MG63 (cell line): ENCODE measurements at regions not wholly inside any gene's neighbourhood (a gene's known extent, or its start where the extent isn't known, plus 50 kb on each side); places are given as distances from the start of the nearest gene placed in this dataset.
A peak's percentile ranks its signal among the peaks of the same experiment; 100 is the strongest.

Experiments used
- DNase-seq: peaks from one replicate; pipeline ENCODE4 v3.0.0-alpha.2; 2020
- H3K27me3 ChIP-seq: fragments of 250-450 bp; sonication (Bioruptor Pico); 2 replicates; pipeline ENCODE4 v1.5.1; 2020; ENCODE audit warnings: mild to moderate bottlenecking, moderate library complexity
- H3K36me3 ChIP-seq: fragments of 250-450 bp; sonication (Bioruptor Pico); 2 replicates; pipeline ENCODE4 v1.5.1; 2020; ENCODE audit warnings: mild to moderate bottlenecking, moderate library complexity
- H3K4me3 ChIP-seq: fragments of 250-450 bp; sonication (Bioruptor Pico); 2 replicates; pipeline ENCODE4 v1.5.1; 2020; ENCODE audit warnings: mild to moderate bottlenecking, moderate library complexity
- H3K9me3 ChIP-seq: fragments of 250-450 bp; sonication (Bioruptor Pico); 2 replicates; pipeline ENCODE4 v1.5.1; 2020; ENCODE audit warnings: mild to moderate bottlenecking, moderate library complexity

GRCh38 chr12:124423761-124424515, 129.0 kb downstream of the RFLNA start:
- no peaks in the 10 kb centered on the region for H3K9me3 ChIP-seq
- DNase-seq, result no peak
- H3K36me3 ChIP-seq, result peaks cover 54% of the 10 kb centered on the region
- no peak overlapping the region for H3K4me3 ChIP-seq
- no peaks in the 10 kb centered on the region for H3K27me3 ChIP-seq

GRCh38 chr12:124422570-124423523, 128.0 kb downstream of the RFLNA start:
- Histone ChIP-seq H3K36me3 (peaks cover 61% of the 10 kb centered on the region), H3K9me3 (no peaks in the 10 kb centered on the region), H3K27me3 (no peaks in the 10 kb centered on the region), H3K4me3 (peak overlapping the region; percentile 12)
- DNase-seq, result peak; percentile 98

- no peaks in the 10 kb centered on the region for H3K27me3 ChIP-seq
- H3K4me3 ChIP-seq, result peak overlapping the region; percentile 12
- no peak for DNase-seq
- H3K36me3 ChIP-seq, result peaks cover 64% of the 10 kb centered on the region
- no peaks in the 10 kb centered on the region for H3K9me3 ChIP-seq
Observed at GRCh38 chr12:124422142-124422569, 127.3 kb downstream of the RFLNA start.

- Histone ChIP-seq H3K36me3 (peaks cover 61% of the 10 kb centered on the region), H3K27me3 (no peaks in the 10 kb centered on the region), H3K4me3 (no peak overlapping the region), H3K9me3 (no peaks in the 10 kb centered on the region)
- DNase-seq, result no peak
Observed at GRCh38 chr12:124420996-124421674, 126.2 kb downstream of the RFLNA start.

GRCh38 chr12:124420041-124420995, 125.4 kb downstream of the RFLNA start:
- H3K27me3 ChIP-seq, result no peaks in the 10 kb centered on the region
- H3K36me3 ChIP-seq, result peaks cover 57% of the 10 kb centered on the region
- no peaks in the 10 kb centered on the region for H3K9me3 ChIP-seq
- H3K4me3 ChIP-seq, result no peak overlapping the region
- no peak for DNase-seq

GRCh38 chr12:124419292-124420040, 124.6 kb downstream of the RFLNA start:
- DNase-seq, result no peak
- Histone ChIP-seq H3K27me3 (no peaks in the 10 kb centered on the region), H3K36me3 (peaks cover 58% of the 10 kb centered on the region), H3K9me3 (no peaks in the 10 kb centered on the region), H3K4me3 (no peak overlapping the region)

GRCh38 chr12:124418791-124419190, 123.9 kb downstream of the RFLNA start:
- Histone ChIP-seq H3K9me3 (no peaks in the 10 kb centered on the region), H3K36me3 (peaks cover 59% of the 10 kb centered on the region), H3K27me3 (no peaks in the 10 kb centered on the region), H3K4me3 (no peak overlapping the region)
- no peak for DNase-seq

- Histone ChIP-seq H3K27me3 (no peaks in the 10 kb centered on the region), H3K9me3 (no peaks in the 10 kb centered on the region), H3K36me3 (peaks cover 56% of the 10 kb centered on the region), H3K4me3 (no peak overlapping the region)
- DNase-seq, result no peak
Observed at GRCh38 chr12:124418156-124418555, 123.3 kb downstream of the RFLNA start.

- H3K36me3 ChIP-seq, result peaks cover 61% of the 10 kb centered on the region
- no peaks in the 10 kb centered on the region for H3K27me3 ChIP-seq
- H3K4me3 ChIP-seq, result no peak overlapping the region
- DNase-seq, result no peak
- no peaks in the 10 kb centered on the region for H3K9me3 ChIP-seq
Observed at GRCh38 chr12:124416516-124417395, 121.9 kb downstream of the RFLNA start.

GRCh38 chr12:124415064-124415463, 120.2 kb downstream of the RFLNA start:
- Histone ChIP-seq H3K9me3 (no peaks in the 10 kb centered on the region), H3K36me3 (peaks cover 50% of the 10 kb centered on the region), H3K4me3 (no peak overlapping the region), H3K27me3 (no peaks in the 10 kb centered on the region)
- no peak for DNase-seq

GRCh38 chr12:124413915-124414314, 119.0 kb downstream of the RFLNA start:
- Histone ChIP-seq H3K9me3 (no peaks in the 10 kb centered on the region), H3K4me3 (no peak overlapping the region), H3K36me3 (peaks cover 50% of the 10 kb centered on the region), H3K27me3 (no peaks in the 10 kb centered on the region)
- DNase-seq, result no peak

- H3K27me3 ChIP-seq, result no peaks in the 10 kb centered on the region
- no peak overlapping the region for H3K4me3 ChIP-seq
- no peak for DNase-seq
- H3K9me3 ChIP-seq, result no peaks in the 10 kb centered on the region
- H3K36me3 ChIP-seq, result peaks cover 49% of the 10 kb centered on the region
Observed at GRCh38 chr12:124413401-124413800, 118.5 kb downstream of the RFLNA start.

GRCh38 chr12:124412646-124413015, 117.7 kb downstream of the RFLNA start:
- DNase-seq, result peak; percentile 17
- Histone ChIP-seq H3K36me3 (peaks cover 46% of the 10 kb centered on the region), H3K27me3 (no peaks in the 10 kb centered on the region), H3K4me3 (no peak overlapping the region), H3K9me3 (no peaks in the 10 kb centered on the region)

GRCh38 chr12:124411953-124412645, 117.2 kb downstream of the RFLNA start:
- H3K27me3 ChIP-seq, result no peaks in the 10 kb centered on the region
- H3K36me3 ChIP-seq, result peaks cover 42% of the 10 kb centered on the region
- H3K9me3 ChIP-seq, result no peaks in the 10 kb centered on the region
- no peak overlapping the region for H3K4me3 ChIP-seq
- no peak for DNase-seq
